Left ventricle myocardium inferior (tissue), 1 donor: ENCODE measurements at regions not wholly inside any gene's neighbourhood (a gene's known extent, or its start where the extent isn't known, plus 50 kb on each side); places are given as distances from the start of the nearest gene placed in this dataset.

ENCODE experiments used
- DNase-seq: peaks from one replicate; pipeline ENCODE4 v3.0.0-alpha.2; 2020
- H3K27ac ChIP-seq: fragments of 200-600 bp; replicated peaks from 2 replicates; pipeline ENCODE4 v1.8.0; 2021
- H3K27me3 ChIP-seq: fragments of 200-600 bp; 2 replicates; pipeline ENCODE4 v1.8.0; 2021; ENCODE audit warnings: low read depth
- H3K36me3 ChIP-seq: fragments of 200-600 bp; 2 replicates; pipeline ENCODE4 v1.8.0; 2021
- H3K4me1 ChIP-seq: fragments of 200-600 bp; 2 replicates; pipeline ENCODE4 v1.8.0; 2021
- H3K4me3 ChIP-seq: fragments of 200-600 bp; 2 replicates; pipeline ENCODE4 v1.8.0; 2021; ENCODE audit warnings: mild to moderate bottlenecking, moderate library complexity
- H3K9me3 ChIP-seq: fragments of 200-600 bp; replicated peaks from 2 replicates; pipeline ENCODE4 v1.8.0; 2021
- intact Hi-C: fragments of 100-400 bp; cut with micrococcal nuclease; formaldehyde crosslinking; loops from one replicate; pipeline ENCODE4 v1.11.0; 2022
- TF ChIP-seq, protein P1 (sequence below): fragments of 200-600 bp; IDR thresholded peaks from 2 replicates; pipeline ENCODE4 v1.8.0; 2021; ENCODE audit warnings: antibody characterized with exemption, mild to moderate bottlenecking, borderline replicate concordance
- donor health status: DM: no; HTN: yes; CAD: no; lungs with severe emphysema.

DNA sequence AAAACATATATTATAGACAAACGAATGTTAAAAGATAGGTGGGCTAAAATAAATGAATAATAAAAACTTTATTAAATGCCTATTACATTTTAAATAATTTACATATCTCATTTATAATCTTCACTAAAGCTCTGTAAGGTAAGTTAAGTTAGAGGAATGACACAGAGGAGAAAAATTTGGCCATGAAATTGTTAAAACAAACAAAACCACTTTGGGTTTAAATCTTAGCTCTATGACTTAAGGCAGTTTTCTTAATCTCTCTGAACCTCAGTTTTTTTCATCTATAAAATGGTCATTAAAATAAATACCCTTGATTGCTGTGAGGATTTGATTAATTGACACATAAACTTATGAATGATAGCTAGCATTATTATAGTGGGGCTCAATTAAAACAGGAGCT, 404.8 kb upstream of the ATP11B start:
- intact Hi-C loops, result no loop called here
- H3K4me1 ChIP-seq, result no peaks in the 10 kb centered on the region
- H3K27me3 ChIP-seq, result no peaks in the 10 kb centered on the region
- H3K4me3 ChIP-seq, result no peak overlapping the region
- TF ChIP-seq, protein P1, sequence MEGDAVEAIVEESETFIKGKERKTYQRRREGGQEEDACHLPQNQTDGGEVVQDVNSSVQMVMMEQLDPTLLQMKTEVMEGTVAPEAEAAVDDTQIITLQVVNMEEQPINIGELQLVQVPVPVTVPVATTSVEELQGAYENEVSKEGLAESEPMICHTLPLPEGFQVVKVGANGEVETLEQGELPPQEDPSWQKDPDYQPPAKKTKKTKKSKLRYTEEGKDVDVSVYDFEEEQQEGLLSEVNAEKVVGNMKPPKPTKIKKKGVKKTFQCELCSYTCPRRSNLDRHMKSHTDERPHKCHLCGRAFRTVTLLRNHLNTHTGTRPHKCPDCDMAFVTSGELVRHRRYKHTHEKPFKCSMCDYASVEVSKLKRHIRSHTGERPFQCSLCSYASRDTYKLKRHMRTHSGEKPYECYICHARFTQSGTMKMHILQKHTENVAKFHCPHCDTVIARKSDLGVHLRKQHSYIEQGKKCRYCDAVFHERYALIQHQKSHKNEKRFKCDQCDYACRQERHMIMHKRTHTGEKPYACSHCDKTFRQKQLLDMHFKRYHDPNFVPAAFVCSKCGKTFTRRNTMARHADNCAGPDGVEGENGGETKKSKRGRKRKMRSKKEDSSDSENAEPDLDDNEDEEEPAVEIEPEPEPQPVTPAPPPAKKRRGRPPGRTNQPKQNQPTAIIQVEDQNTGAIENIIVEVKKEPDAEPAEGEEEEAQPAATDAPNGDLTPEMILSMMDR, result no peak
- no peak overlapping the region for H3K27ac ChIP-seq
- no peaks in the 10 kb centered on the region for H3K36me3 ChIP-seq
- H3K9me3 ChIP-seq, result no peaks in the 10 kb centered on the region
- DNase-seq, result no peak

DNA sequence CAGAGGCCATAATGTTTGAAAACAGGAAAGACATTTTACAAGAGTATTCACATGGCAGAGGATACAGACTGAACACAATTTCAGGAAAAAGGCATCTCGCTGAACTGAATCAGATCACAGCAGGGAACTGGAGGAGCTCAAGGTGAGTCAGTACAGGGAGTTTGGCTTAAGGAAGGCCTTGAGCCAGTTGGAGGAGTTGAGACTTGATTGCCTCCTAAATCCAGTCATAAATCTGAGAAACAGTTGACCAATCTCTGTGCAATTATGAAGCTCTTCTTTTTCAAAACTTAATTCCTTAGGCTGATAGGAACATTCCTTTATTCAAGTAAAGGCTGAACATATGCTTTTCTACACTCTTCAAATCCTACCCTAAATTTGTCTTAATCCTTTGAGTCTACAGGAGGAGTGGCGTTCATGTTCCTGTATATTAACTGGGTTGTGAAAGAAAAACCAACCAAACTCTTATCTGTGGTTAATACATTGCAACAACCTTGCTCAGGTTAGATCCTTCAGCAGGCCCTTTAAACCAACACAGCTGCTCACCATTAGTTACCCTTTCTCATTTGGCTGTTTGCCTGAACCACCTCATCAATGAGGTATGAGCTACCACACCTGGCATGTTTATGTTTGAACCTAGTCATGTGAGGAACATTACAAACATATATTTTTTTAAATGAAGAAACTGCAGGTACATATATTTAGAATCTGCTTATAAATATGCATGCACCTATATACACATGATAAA, 404.1 kb upstream of the ATP11B start:
- TF ChIP-seq, protein P1, result no peak
- no peaks in the 10 kb centered on the region for H3K4me1 ChIP-seq
- no peaks in the 10 kb centered on the region for H3K36me3 ChIP-seq
- no peak overlapping the region for H3K27ac ChIP-seq
- intact Hi-C loops, result no loop called here
- DNase-seq, result no peak
- no peaks in the 10 kb centered on the region for H3K27me3 ChIP-seq
- H3K9me3 ChIP-seq, result no peaks in the 10 kb centered on the region
- H3K4me3 ChIP-seq, result no peak overlapping the region

DNA sequence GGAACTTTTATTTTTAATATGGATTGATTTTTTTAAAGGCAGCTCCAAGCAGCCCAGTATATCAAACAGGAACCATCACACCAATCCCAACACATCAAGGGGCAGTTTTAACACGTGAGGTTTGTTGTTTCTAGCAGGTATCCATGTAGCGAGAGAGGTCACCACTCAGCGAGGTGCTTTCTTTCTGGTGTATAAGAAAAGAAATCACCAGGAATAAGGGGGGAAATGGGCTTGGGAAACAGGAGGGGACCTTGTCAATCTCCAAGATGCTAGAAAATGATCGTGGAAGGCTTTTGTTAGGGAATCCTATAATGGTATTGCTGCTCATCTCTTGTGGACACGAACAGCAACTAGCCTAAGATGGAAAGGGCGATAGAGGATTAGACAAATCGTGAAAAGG, 402.9 kb upstream of the ATP11B start:
- no peak overlapping the region for H3K4me3 ChIP-seq
- H3K9me3 ChIP-seq, result no peaks in the 10 kb centered on the region
- no peaks in the 10 kb centered on the region for H3K27me3 ChIP-seq
- TF ChIP-seq, protein P1, result no peak
- H3K27ac ChIP-seq, result no peak overlapping the region
- DNase-seq, result no peak
- no peaks in the 10 kb centered on the region for H3K4me1 ChIP-seq
- H3K36me3 ChIP-seq, result no peaks in the 10 kb centered on the region
- intact Hi-C loops, result no loop called here

DNA sequence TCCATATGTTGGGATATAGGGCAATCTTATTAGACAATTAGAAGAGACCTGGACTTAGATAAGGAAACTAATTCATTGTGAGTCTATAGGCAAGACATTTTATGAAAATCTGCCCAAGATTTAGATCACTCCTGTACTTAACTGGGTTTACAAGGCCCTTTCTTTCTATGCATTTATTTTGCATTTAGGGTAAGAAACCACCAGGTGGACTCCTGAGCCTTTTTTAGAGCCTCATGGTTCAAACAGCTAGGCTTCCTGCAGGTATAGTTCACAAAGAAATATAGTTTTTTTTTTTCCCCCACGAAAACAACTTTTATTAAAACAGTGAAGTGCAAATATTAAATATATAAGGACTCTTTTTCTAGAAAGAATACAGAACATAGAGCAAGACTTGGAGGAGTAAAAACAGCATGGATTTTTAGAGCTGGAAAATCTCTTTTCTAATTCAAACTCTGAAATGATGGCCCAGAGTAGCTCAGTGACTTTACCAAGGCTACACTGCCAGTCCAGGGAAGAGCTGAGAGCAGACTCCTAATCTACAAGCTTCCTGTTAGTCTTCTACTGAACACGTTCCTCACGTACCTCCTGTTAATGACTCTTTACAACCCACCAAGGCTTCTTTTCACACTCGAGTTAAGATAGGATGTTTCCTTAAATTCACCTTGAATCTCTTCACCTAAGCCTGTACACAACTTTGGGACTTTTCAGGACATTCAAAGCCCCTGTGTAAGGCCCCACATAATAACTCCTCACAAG, 400.9 kb upstream of the ATP11B start:
- H3K36me3 ChIP-seq, result no peaks in the 10 kb centered on the region
- no peak overlapping the region for H3K27ac ChIP-seq
- H3K27me3 ChIP-seq, result no peaks in the 10 kb centered on the region
- TF ChIP-seq, protein P1, result no peak
- H3K4me3 ChIP-seq, result no peak overlapping the region
- H3K9me3 ChIP-seq, result no peaks in the 10 kb centered on the region
- H3K4me1 ChIP-seq, result no peaks in the 10 kb centered on the region
- no peak for DNase-seq
- intact Hi-C loops, result no loop called here

DNA sequence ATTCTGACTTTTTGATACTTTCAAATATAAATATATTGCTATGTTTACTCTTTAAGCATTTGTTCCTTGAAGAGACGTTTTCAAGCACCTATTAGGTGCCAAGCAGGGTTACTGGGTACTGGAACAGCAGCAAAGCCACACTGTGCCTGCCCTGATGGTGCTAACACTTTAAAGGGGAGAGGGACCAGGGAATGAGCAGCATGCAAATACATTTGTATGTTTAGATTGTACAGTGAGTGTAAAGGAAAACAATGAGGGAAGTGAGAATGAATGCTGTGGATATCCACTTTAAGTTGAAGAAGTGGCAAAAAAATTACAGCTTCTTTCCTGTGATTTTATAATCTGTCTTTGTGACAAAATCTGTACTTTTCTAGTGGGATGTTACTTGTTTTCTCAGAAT, 400.2 kb upstream of the ATP11B start:
- H3K27ac ChIP-seq, result no peak overlapping the region
- H3K4me1 ChIP-seq, result no peaks in the 10 kb centered on the region
- no peaks in the 10 kb centered on the region for H3K9me3 ChIP-seq
- TF ChIP-seq, protein P1, result no peak
- intact Hi-C loops, result no loop called here
- H3K36me3 ChIP-seq, result no peaks in the 10 kb centered on the region
- no peak for DNase-seq
- no peak overlapping the region for H3K4me3 ChIP-seq
- H3K27me3 ChIP-seq, result no peaks in the 10 kb centered on the region
